HepG2 (cell line): ENCODE measurements at regions not wholly inside any gene's neighbourhood (a gene's known extent, or its start where the extent isn't known, plus 50 kb on each side); places are given as distances from the start of the nearest gene placed in this dataset.

Source experiments
- ATAC-seq: fragments of 200-7000 bp; cut with Tn5 transposase; 3 replicates; pipeline ENCODE4 v1.9.1; 2020; ENCODE audit warnings: mild to moderate bottlenecking, moderate library complexity
- BruUV-seq: library from RNA; stranded (reverse); fragments of 400-500 nt; replicated peaks from 2 replicates; lab custom pipeline; 2021; lab: Mats Ljungman, UMichigan
- CTCF ChIA-PET: fragments of 300-600 bp; formaldehyde crosslinking; extraction: SDS; loops from one replicate; lab custom pipeline; 2021; ENCODE audit warnings: low total read pairs, inconsistent platforms, low intra/inter-chr PET ratio; lab: Yijun Ruan, JAX
- POLR2A ChIA-PET: fragments of 350-600 bp; sonication (Branson Sonifier 250); formaldehyde crosslinking; loops from one replicate; lab custom pipeline; 2020; ENCODE audit warnings: antibody characterized with exemption, inconsistent platforms; lab: Yijun Ruan, JAX
- DNase-seq: peaks from one replicate; pipeline ENCODE4 v3.0.0-alpha.2; 2015; ENCODE audit warnings: low spot score
- FAIRE-seq: peaks from 3 replicates; lab custom pipeline; 2011; peaks lifted over from hg19 to GRCh38; lab: Jason Lieb, UNC
- H2AFZ ChIP-seq: one replicate; pipeline ENCODE4 v1.6.1; 2011; ENCODE audit warnings: low read length, inconsistent platforms
- H3K27ac ChIP-seq: fragments of 300-600 bp; 3 replicates; pipeline ENCODE4 v1.8.0; 2011; ENCODE audit warnings: mixed run types, mild to moderate bottlenecking, mixed read lengths, low read length, inconsistent platforms; ENCODE audit not compliant: insufficient read depth; ENCODE audit errors: extremely low read length
- H3K27me3 ChIP-seq, 2 experiments: fragments of 200-600 bp in 1 of 2; 2 replicates in 1 of 2; 3 replicates in 1 of 2; pipeline versions ENCODE4 v1.6.0 to v1.8.0; 2011; ENCODE audit warnings: low read length in 2 of 2, mild to moderate bottlenecking in 2 of 2, moderate library complexity in 2 of 2, inconsistent platforms in 1 of 2; ENCODE audit not compliant: insufficient read depth in 2 of 2, control insufficient read depth in 1 of 2
- H3K36me3 ChIP-seq, 2 experiments: fragments of 200-600 bp in 1 of 2; replicated peaks in 1 of 2; 2 replicates in 1 of 2; 3 replicates in 1 of 2; pipeline versions ENCODE4 v1.5.1 to v1.8.0; 2011; ENCODE audit warnings: low read length in 2 of 2, inconsistent platforms in 1 of 2; ENCODE audit not compliant: insufficient read depth in 2 of 2, control insufficient read depth in 1 of 2
- H3K4me1 ChIP-seq: 2 replicates; pipeline ENCODE4 v1.5.1; 2012; ENCODE audit warnings: low read length, inconsistent platforms; ENCODE audit not compliant: insufficient read depth
- H3K4me2 ChIP-seq: 2 replicates; pipeline ENCODE4 v1.6.0; 2011; ENCODE audit warnings: low read depth, low read length, inconsistent platforms
- H3K4me3 ChIP-seq, 3 experiments: fragments of 200-600 bp in 1 of 3; sonication (generic), shearing (Covaris generic) in 1 of 3; replicated peaks in 1 of 3; 2 replicates each; pipeline ENCODE4 v1.5.1; 2011 to 2016; ENCODE audit warnings: low read length in 3 of 3, inconsistent platforms in 2 of 3, low read depth in 2 of 3, mild to moderate bottlenecking in 2 of 3, control low read depth in 1 of 3, mixed read lengths in 1 of 3; ENCODE audit not compliant: insufficient read depth in 1 of 3
- H3K79me2 ChIP-seq: one replicate; pipeline ENCODE4 v1.6.1; 2011; ENCODE audit warnings: low read length, inconsistent platforms; ENCODE audit not compliant: insufficient read depth
- H3K9ac ChIP-seq: 2 replicates; pipeline ENCODE4 v1.6.0; 2011; ENCODE audit warnings: mild to moderate bottlenecking, low read depth, low read length, inconsistent platforms; ENCODE audit not compliant: insufficient read depth
- H3K9me3 ChIP-seq: 2 replicates; pipeline ENCODE4 v1.5.1; 2012; ENCODE audit warnings: mild to moderate bottlenecking, low read length
- H4K20me1 ChIP-seq: 2 replicates; pipeline ENCODE4 v1.6.0; 2011; ENCODE audit warnings: inconsistent platforms, mild to moderate bottlenecking, low read length, moderate library complexity; ENCODE audit not compliant: insufficient read depth
- GZF1 ChIP-seq: sonication (generic); formaldehyde crosslinking; IDR thresholded peaks from 2 replicates; pipeline ENCODE4 v1.5.1; 2020; ENCODE audit warnings: mild to moderate bottlenecking, missing genetic modification reagents
- ZBTB3 ChIP-seq: sonication (generic); formaldehyde crosslinking; IDR thresholded peaks from 2 replicates; pipeline ENCODE4 v1.4.0; 2020; ENCODE audit warnings: low read depth, mild to moderate bottlenecking, moderate library complexity, missing genetic modification reagents, borderline replicate concordance
- ZNF329 ChIP-seq: sonication (generic); formaldehyde crosslinking; IDR thresholded peaks from 2 replicates; pipeline ENCODE4 v1.9.0; 2021; ENCODE audit warnings: low read depth, mild to moderate bottlenecking, missing genetic modification reagents
- ZNF407 ChIP-seq: sonication (generic); formaldehyde crosslinking; IDR thresholded peaks from one replicate; pipeline ENCODE4 v1.5.1; 2020; ENCODE audit warnings: mild to moderate bottlenecking, missing genetic modification reagents; ENCODE audit errors: not compliant biosample characterization
- in situ Hi-C: cut with HindIII; loops from 2 replicates; pipeline ENCODE4 v1.10.0; 2017; ENCODE audit warnings: low pct_unique_long_range_greater_than_20kb; ENCODE audit not compliant: extremely low pct_ligation_motif_present
- intact Hi-C: fragments of 100-400 bp; cut with micrococcal nuclease; formaldehyde crosslinking; loops from one replicate; pipeline ENCODE4 v1.10.0; 2022; ENCODE audit not compliant: unreplicated experiment
- TF ChIP-seq, protein P1 (sequence below), 2 experiments: IDR thresholded peaks; 2 replicates each; pipeline ENCODE4 v1.6.1; 2011 to 2012; ENCODE audit warnings: low read length in 2 of 2, borderline replicate concordance in 1 of 2, low read depth in 1 of 2, mild to moderate bottlenecking in 1 of 2, moderate library complexity in 1 of 2

- Histone ChIP-seq H3K36me3 (no peaks in the 10 kb centered on the region), H3K4me2 (no peak overlapping the region), H3K4me1 (peaks cover 14% of the 10 kb centered on the region), H3K9me3 (no peaks in the 10 kb centered on the region), H3K9ac (no peak overlapping the region), H2AFZ (no peak overlapping the region), H3K27me3 (no peaks in the 10 kb centered on the region), H3K79me2 (no peaks in the 10 kb centered on the region), H4K20me1 (no peaks in the 10 kb centered on the region), H3K27ac (no peak overlapping the region), H3K4me3 (no peak overlapping the region)
- in situ Hi-C loops, result no loop called here
- FAIRE-seq (no peak), ATAC-seq (no peak), DNase-seq (no peak)
- CTCF ChIA-PET, result no interaction called here
- intact Hi-C loops, result no loop called here
- BruUV-seq, result no TSS peak
- TF ChIP-seq GZF1 (CRISPR knock-in tag) (no peak), ZBTB3 (CRISPR knock-in tag) (no peak), ZNF407 (no peak), ZNF329 (CRISPR knock-in tag) (no peak)
- TF ChIP-seq, protein P1, sequence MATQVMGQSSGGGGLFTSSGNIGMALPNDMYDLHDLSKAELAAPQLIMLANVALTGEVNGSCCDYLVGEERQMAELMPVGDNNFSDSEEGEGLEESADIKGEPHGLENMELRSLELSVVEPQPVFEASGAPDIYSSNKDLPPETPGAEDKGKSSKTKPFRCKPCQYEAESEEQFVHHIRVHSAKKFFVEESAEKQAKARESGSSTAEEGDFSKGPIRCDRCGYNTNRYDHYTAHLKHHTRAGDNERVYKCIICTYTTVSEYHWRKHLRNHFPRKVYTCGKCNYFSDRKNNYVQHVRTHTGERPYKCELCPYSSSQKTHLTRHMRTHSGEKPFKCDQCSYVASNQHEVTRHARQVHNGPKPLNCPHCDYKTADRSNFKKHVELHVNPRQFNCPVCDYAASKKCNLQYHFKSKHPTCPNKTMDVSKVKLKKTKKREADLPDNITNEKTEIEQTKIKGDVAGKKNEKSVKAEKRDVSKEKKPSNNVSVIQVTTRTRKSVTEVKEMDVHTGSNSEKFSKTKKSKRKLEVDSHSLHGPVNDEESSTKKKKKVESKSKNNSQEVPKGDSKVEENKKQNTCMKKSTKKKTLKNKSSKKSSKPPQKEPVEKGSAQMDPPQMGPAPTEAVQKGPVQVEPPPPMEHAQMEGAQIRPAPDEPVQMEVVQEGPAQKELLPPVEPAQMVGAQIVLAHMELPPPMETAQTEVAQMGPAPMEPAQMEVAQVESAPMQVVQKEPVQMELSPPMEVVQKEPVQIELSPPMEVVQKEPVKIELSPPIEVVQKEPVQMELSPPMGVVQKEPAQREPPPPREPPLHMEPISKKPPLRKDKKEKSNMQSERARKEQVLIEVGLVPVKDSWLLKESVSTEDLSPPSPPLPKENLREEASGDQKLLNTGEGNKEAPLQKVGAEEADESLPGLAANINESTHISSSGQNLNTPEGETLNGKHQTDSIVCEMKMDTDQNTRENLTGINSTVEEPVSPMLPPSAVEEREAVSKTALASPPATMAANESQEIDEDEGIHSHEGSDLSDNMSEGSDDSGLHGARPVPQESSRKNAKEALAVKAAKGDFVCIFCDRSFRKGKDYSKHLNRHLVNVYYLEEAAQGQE (IDR thresholded peaks at IDR 0.05; ENCODE audit: borderline replicate concordance in 1 of 2, low read depth in 1 of 2, low read length in 2 of 2), result no peak
- POLR2A ChIA-PET, result no interaction called here
Observed at GRCh38 chr12:104902125-104902524, 56.0 kb downstream of the SLC41A2 start.
